ENCODE measurements at regions not wholly inside any gene's neighbourhood (a gene's known extent, or its start where the extent isn't known, plus 50 kb on each side); places are given as distances from the start of the nearest gene placed in this dataset.

- Mint-ChIP-seq H3K4me1 (peaks cover 29% of the 10 kb centered on the region), H3K36me3 (ENCODE audit: low read depth) (no peaks in the 10 kb centered on the region), H3K4me3 (no peak overlapping the region), H3K27ac (no peak overlapping the region), H3K27me3 (ENCODE audit: insufficient read depth) (no peaks in the 10 kb centered on the region), H3K9me3 (no peaks in the 10 kb centered on the region)
- 89 to 100% methylated on average over 1 of the region's 1 CpG for WGBS, 2 experiments (ENCODE audit: insufficient coverage in 1 of 2, insufficient read length in 1 of 2)
- Histone ChIP-seq H3K4me1 (ENCODE audit: control insufficient read depth, insufficient read depth, low read length) (no peaks in the 10 kb centered on the region), H3K4me3 (ENCODE audit: low read length) (no peak overlapping the region), H3K9me3 (ENCODE audit: control insufficient read depth, low read length) (no peaks in the 10 kb centered on the region), H3K9ac (ENCODE audit: extremely low read depth, low read length, poor library complexity, severe bottlenecking) (no peak overlapping the region), H3K36me3 (ENCODE audit: control insufficient read depth, insufficient read depth, low read length) (no peaks in the 10 kb centered on the region), H3K27me3 (ENCODE audit: control insufficient read depth, insufficient read depth, low read length, poor library complexity, severe bottlenecking) (no peaks in the 10 kb centered on the region), H3K27ac (ENCODE audit: low read depth, low read length) (no peak overlapping the region)
- no peak for DNase-seq
- TF ChIP-seq, protein P1, sequence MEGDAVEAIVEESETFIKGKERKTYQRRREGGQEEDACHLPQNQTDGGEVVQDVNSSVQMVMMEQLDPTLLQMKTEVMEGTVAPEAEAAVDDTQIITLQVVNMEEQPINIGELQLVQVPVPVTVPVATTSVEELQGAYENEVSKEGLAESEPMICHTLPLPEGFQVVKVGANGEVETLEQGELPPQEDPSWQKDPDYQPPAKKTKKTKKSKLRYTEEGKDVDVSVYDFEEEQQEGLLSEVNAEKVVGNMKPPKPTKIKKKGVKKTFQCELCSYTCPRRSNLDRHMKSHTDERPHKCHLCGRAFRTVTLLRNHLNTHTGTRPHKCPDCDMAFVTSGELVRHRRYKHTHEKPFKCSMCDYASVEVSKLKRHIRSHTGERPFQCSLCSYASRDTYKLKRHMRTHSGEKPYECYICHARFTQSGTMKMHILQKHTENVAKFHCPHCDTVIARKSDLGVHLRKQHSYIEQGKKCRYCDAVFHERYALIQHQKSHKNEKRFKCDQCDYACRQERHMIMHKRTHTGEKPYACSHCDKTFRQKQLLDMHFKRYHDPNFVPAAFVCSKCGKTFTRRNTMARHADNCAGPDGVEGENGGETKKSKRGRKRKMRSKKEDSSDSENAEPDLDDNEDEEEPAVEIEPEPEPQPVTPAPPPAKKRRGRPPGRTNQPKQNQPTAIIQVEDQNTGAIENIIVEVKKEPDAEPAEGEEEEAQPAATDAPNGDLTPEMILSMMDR (conservative IDR thresholded peaks at IDR 0.05), result no peak
Observed at GRCh38 chr18:40983835-40984234, 971.2 kb upstream of the PIK3C3 start.

DNA sequence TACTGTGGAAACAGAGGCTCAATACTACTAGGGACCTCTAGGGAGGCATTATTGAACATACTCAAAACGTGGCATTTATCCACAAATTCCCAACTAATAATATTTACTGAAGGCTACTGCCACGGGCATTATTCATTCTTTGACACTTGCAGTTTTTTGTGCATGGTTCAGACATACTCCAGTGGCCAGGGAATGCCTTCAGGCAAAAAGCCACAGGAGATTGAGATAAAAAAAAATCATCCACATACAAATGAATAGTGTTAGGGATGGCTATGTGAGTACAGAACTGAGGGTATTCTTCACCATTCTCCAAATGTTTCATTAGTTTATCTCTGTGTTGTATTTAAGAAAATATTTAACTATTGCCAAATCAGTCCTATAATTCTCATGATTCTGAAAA, 974.9 kb upstream of the PIK3C3 start:
- Mint-ChIP-seq H3K4me1 (peaks cover 8% of the 10 kb centered on the region), H3K4me3 (no peak overlapping the region), H3K36me3 (ENCODE audit: low read depth) (no peaks in the 10 kb centered on the region), H3K27me3 (ENCODE audit: insufficient read depth) (no peaks in the 10 kb centered on the region), H3K9me3 (no peaks in the 10 kb centered on the region), H3K27ac (no peak overlapping the region)
- Histone ChIP-seq H3K4me3 (ENCODE audit: low read length) (no peak overlapping the region), H3K27me3 (ENCODE audit: control insufficient read depth, insufficient read depth, low read length, poor library complexity, severe bottlenecking) (no peaks in the 10 kb centered on the region), H3K27ac (ENCODE audit: low read depth, low read length) (no peak overlapping the region), H3K9ac (ENCODE audit: extremely low read depth, low read length, poor library complexity, severe bottlenecking) (no peak overlapping the region), H3K36me3 (ENCODE audit: control insufficient read depth, insufficient read depth, low read length) (no peaks in the 10 kb centered on the region), H3K9me3 (ENCODE audit: control insufficient read depth, low read length) (no peaks in the 10 kb centered on the region), H3K4me1 (ENCODE audit: control insufficient read depth, insufficient read depth, low read length) (no peaks in the 10 kb centered on the region)
- TF ChIP-seq, protein P1 (conservative IDR thresholded peaks at IDR 0.05), result no peak
- WGBS, 2 experiments (ENCODE audit: insufficient coverage in 1 of 2, insufficient read length in 1 of 2), result 40 to 44% methylated on average over 2 of the region's 2 CpGs
- DNase-seq, result no peak

DNA sequence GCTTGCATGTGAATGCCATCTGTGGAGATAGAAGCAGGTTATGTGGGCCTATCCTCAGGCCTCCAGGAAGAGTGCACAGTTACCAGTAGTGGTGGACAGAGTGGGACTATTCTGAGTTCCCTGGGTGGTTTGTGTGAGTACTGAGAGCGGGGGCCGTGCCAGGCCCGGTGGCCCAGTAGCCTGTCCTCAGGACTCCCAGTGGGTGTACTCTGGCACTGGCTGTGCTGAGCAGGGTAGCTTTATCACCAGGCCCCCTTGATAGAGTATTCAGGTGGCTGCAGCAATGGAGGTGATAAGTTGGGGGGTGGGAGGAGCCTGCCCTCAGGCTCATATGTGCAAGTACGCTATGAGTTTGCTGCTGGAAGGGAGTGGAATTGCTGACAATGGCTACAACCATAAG, 979.0 kb upstream of the PIK3C3 start:
- Mint-ChIP-seq H3K27ac (no peak overlapping the region), H3K27me3 (ENCODE audit: insufficient read depth) (no peaks in the 10 kb centered on the region), H3K9me3 (peaks cover 3% of the 10 kb centered on the region), H3K36me3 (ENCODE audit: low read depth) (no peaks in the 10 kb centered on the region), H3K4me3 (no peak overlapping the region), H3K4me1 (peaks cover 6% of the 10 kb centered on the region)
- Histone ChIP-seq H3K9me3 (ENCODE audit: control insufficient read depth, low read length) (peaks cover 11% of the 10 kb centered on the region), H3K9ac (ENCODE audit: extremely low read depth, low read length, poor library complexity, severe bottlenecking) (no peak overlapping the region), H3K4me1 (ENCODE audit: control insufficient read depth, insufficient read depth, low read length) (no peaks in the 10 kb centered on the region), H3K27ac (ENCODE audit: low read depth, low read length) (no peak overlapping the region), H3K4me3 (ENCODE audit: low read length) (no peak overlapping the region), H3K36me3 (ENCODE audit: control insufficient read depth, insufficient read depth, low read length) (no peaks in the 10 kb centered on the region), H3K27me3 (ENCODE audit: control insufficient read depth, insufficient read depth, low read length, poor library complexity, severe bottlenecking) (no peaks in the 10 kb centered on the region)
- DNase-seq, result no peak
- TF ChIP-seq, protein P1 (conservative IDR thresholded peaks at IDR 0.05), result no peak
- WGBS, 2 experiments (ENCODE audit: insufficient coverage in 1 of 2, insufficient read length in 1 of 2), result 92 to 100% methylated on average over 1 to 4 of the region's 4 CpGs

Data from endodermal cell (in vitro differentiated cells).